PC-9 (cell line): ENCODE measurements at regions not wholly inside any gene's neighbourhood (a gene's known extent, or its start where the extent isn't known, plus 50 kb on each side); places are given as distances from the start of the nearest gene placed in this dataset.

Source experiments
- CTCF ChIP-seq: fragments of 200-600 bp; sonication (generic); conservative IDR thresholded peaks from 2 replicates; pipeline ENCODE4 v1.6.1; 2017; ENCODE audit warnings: mixed run types, antibody characterized with exemption, mild to moderate bottlenecking, moderate library complexity
- EZH2 ChIP-seq: fragments of 200-600 bp; sonication (generic); IDR thresholded peaks from 2 replicates; pipeline ENCODE4 v1.8.0; 2017; ENCODE audit warnings: antibody characterized with exemption, low read depth

- TF ChIP-seq CTCF: no peak
- TF ChIP-seq EZH2: no peak
Observed at GRCh38 chr4:15151033-15151432, 148.8 kb downstream of the CPEB2 start.
